HEK293T (cell line): ENCODE measurements at regions not wholly inside any gene's neighbourhood (a gene's known extent, or its start where the extent isn't known, plus 50 kb on each side); places are given as distances from the start of the nearest gene placed in this dataset.

Experiments
- CTCF ChIA-PET: fragments of 350-600 bp; formaldehyde crosslinking; extraction: SDS; loops from one replicate; lab custom pipeline; 2021; ENCODE audit warnings: antibody characterized with exemption, inconsistent platforms; lab: Yijun Ruan, JAX
- POLR2A ChIA-PET: fragments of 350-600 bp; formaldehyde crosslinking; extraction: SDS; loops from one replicate; lab custom pipeline; 2020; ENCODE audit warnings: antibody characterized with exemption, inconsistent platforms; lab: Yijun Ruan, JAX
- DNase-seq: peaks from one replicate; pipeline ENCODE4 v3.0.0; 2012; ENCODE audit warnings: mixed read lengths; ENCODE audit errors: extremely low spot score
- ARNT ChIP-seq: fragments of 450-650 bp; IDR thresholded peaks from 2 replicates; pipeline ENCODE4 v1.6.1; 2017; ENCODE audit warnings: mild to moderate bottlenecking
- BHLHE40 ChIP-seq: fragments of 450-650 bp; IDR thresholded peaks from 2 replicates; pipeline ENCODE4 v1.6.1; 2016; ENCODE audit warnings: mild to moderate bottlenecking, moderate library complexity, borderline replicate concordance
- CTBP1 ChIP-seq: fragments of 450-650 bp; IDR thresholded peaks from 2 replicates; pipeline ENCODE4 v1.6.1; 2016; ENCODE audit warnings: borderline replicate concordance
- ELF4 ChIP-seq: fragments of 450-650 bp; IDR thresholded peaks from 2 replicates; pipeline ENCODE4 v1.6.1; 2017; ENCODE audit warnings: antibody characterized with exemption
- FOXA1 ChIP-seq: fragments of 450-650 bp; IDR thresholded peaks from 2 replicates; pipeline ENCODE4 v1.6.1; 2016; ENCODE audit warnings: mild to moderate bottlenecking
- FOXK2 ChIP-seq: fragments of 450-650 bp; IDR thresholded peaks from 2 replicates; pipeline ENCODE4 v1.6.1; 2016; ENCODE audit warnings: mild to moderate bottlenecking
- FOXM1 ChIP-seq: fragments of 450-650 bp; IDR thresholded peaks from 2 replicates; pipeline ENCODE4 v1.6.1; 2017; ENCODE audit warnings: mild to moderate bottlenecking, borderline replicate concordance
- HDGF ChIP-seq: fragments of 450-650 bp; IDR thresholded peaks from 2 replicates; pipeline ENCODE4 v1.6.1; 2017; ENCODE audit warnings: antibody characterized with exemption, borderline replicate concordance
- L3MBTL2 ChIP-seq: fragments of 450-650 bp; conservative IDR thresholded peaks from 2 replicates; pipeline ENCODE4 v1.6.1; 2016; ENCODE audit warnings: mild to moderate bottlenecking
- LEF1 ChIP-seq: fragments of 450-650 bp; IDR thresholded peaks from 2 replicates; pipeline ENCODE4 v1.6.1; 2017; ENCODE audit warnings: mild to moderate bottlenecking, borderline replicate concordance
- NFRKB ChIP-seq: fragments of 450-650 bp; IDR thresholded peaks from 2 replicates; pipeline ENCODE4 v1.6.1; 2016; ENCODE audit warnings: mild to moderate bottlenecking, moderate library complexity
- SP1 ChIP-seq: fragments of 450-650 bp; IDR thresholded peaks from 2 replicates; pipeline ENCODE4 v1.6.1; 2017
- SUZ12 ChIP-seq: fragments of 450-650 bp; IDR thresholded peaks from 2 replicates; pipeline ENCODE4 v1.6.1; 2016; ENCODE audit warnings: mild to moderate bottlenecking
- TARDBP ChIP-seq: fragments of 450-650 bp; IDR thresholded peaks from 2 replicates; pipeline ENCODE4 v1.6.1; 2016
- ZNF384 ChIP-seq: fragments of 450-650 bp; IDR thresholded peaks from 2 replicates; pipeline ENCODE4 v1.6.1; 2016
- TF ChIP-seq, protein P1 (sequence below): fragments of 450-650 bp; IDR thresholded peaks from 2 replicates; pipeline ENCODE4 v1.6.1; 2016

DNA sequence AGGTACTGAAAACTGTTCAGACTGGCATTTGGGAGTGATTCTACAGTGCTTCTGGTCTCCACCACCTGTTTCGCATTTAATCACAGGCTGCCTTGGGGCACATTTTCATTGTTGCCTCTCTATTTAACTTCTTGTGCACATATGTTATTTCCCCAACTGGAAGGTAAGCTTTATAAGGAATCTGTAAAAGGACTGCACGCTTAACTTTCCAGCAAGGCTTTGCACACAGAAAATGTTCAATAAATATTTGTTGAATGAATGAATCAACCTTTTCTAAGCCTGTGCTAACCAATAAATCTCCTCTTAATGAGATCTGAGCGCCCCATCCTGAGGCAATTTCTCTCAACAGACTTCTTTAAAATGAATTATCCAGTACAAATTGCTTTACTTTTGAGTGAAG, 84.3 kb upstream of the ARHGAP29 start:
- ChIA-PET POLR2A (no interaction called here), CTCF (interaction anchor here (0.6 to 2.0 kb wide), 4 partner anchors 8 to 282 kb away, joined by 3 to 4 read pairs (median 4); no protein-coding TSS in a partner anchor)
- TF ChIP-seq NFRKB (no peak), HDGF (no peak), LEF1 (no peak), FOXA1 (no peak), L3MBTL2 (no peak), TARDBP (no peak), ZNF384 (no peak)
- TF ChIP-seq, protein P1, sequence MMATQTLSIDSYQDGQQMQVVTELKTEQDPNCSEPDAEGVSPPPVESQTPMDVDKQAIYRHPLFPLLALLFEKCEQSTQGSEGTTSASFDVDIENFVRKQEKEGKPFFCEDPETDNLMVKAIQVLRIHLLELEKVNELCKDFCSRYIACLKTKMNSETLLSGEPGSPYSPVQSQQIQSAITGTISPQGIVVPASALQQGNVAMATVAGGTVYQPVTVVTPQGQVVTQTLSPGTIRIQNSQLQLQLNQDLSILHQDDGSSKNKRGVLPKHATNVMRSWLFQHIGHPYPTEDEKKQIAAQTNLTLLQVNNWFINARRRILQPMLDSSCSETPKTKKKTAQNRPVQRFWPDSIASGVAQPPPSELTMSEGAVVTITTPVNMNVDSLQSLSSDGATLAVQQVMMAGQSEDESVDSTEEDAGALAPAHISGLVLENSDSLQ: no peak
- no peak for DNase-seq

DNA sequence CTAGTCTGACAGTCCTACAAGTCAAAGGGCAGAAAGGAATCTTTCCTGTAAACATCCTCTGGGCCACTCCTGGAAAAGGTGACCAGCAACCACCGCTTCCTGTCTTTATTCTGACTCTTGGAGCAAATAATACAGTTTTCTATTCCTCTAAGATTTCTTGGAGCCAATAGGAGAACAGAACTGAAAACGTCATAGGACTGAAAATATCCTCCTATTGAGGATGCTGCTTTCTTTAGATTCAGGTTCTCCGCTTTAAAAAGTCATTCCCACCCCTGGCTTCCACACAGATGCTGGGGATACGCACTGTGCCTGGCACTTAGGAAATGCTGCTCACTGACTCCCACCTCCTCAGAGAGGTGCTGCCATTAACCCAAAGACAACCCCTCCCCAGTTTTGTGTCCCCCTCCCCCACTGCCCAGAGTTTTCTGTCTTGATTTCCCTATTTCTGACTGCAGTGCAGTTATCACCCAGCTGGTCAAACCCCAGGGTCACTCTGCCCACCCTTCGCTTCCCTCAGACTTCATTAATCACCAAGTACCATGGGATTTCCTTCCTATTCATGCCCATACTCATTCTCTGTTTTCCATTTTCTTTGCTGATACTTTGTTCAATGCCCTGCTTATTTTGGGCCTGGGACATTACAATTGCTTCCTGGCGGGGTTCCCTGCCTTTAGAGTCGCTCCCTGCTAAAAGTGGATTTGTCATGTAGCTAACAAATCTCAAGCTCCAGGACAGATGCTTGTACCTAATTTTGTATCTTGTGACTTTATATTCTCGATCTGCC, 82.1 kb upstream of the ARHGAP29 start:
- DNase-seq: no peak
- ChIA-PET CTCF (interaction anchor here (0.6 kb wide), 1 partner anchor 66 kb away, joined by 3 read pairs; no protein-coding TSS in a partner anchor), POLR2A (no interaction called here)
- no peak for TF ChIP-seq TARDBP
- no peak for TF ChIP-seq CTBP1
- TF ChIP-seq ZNF384: no peak
- TF ChIP-seq ELF4: no peak
- TF ChIP-seq FOXK2: no peak
- TF ChIP-seq, protein P1: no peak
- TF ChIP-seq SUZ12: no peak
- TF ChIP-seq SP1: no peak
- TF ChIP-seq ARNT: no peak
- TF ChIP-seq FOXM1: no peak

DNA sequence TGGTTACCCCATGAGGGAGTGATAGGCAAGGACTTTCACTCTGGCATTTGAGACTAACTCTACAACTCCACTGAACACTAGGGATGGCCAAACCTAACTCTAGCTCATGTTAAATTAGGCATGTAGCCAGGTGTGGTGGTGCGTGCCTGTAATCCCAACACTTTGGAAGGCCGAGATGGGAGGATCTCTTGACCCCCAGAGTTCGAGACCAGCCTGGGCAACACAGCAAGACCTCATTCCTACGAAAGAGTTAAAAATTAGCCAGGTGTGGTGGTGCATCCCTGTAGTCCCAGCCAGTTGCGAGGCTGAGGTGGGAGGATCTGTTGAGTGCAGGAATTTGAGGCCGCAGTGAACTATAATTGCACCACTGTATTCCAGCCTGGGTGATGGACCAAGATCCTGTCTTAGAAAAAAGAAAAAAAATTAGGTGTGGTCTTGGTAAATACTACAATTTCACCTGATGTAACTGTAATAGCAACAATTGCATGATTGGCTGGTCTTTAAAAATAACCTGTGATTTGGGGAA, 81.2 kb upstream of the ARHGAP29 start:
- POLR2A ChIA-PET: no interaction called here
- no peak for DNase-seq
- CTCF ChIA-PET: interaction anchor here (1.9 kb wide), 1 partner anchor 256 kb away, joined by 8 read pairs; no protein-coding TSS in a partner anchor
- no peak for TF ChIP-seq HDGF
- no peak for TF ChIP-seq NFRKB
- no peak for TF ChIP-seq FOXK2
- TF ChIP-seq LEF1: no peak
- TF ChIP-seq, protein P1: no peak

DNA sequence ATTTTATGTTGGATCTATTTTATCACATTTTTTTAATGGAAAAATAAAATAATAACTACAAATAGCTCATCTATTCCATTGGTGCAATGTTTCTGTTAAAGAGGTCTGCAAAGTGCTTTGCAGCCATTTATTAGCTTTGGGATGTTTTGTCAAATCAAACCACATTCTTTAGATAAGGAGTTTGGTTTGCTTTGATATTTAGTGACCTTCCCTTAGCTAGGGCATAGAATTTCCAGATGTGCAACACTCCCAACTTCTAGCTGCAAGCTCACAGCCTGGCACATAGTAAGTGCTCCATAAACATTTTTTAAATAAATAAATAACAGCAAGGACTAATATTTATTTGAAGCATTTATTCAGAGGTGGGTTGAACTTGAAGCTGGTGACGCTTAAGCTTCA, 80.4 kb upstream of the ARHGAP29 start:
- no peak for DNase-seq
- CTCF ChIA-PET: interaction anchor here (0.7 to 1.9 kb wide), 3 partner anchors 18 to 255 kb away, joined by 3 to 8 read pairs (median 3); no protein-coding TSS in a partner anchor
- TF ChIP-seq SUZ12 (no peak), BHLHE40 (no peak)
- POLR2A ChIA-PET: no interaction called here

DNA sequence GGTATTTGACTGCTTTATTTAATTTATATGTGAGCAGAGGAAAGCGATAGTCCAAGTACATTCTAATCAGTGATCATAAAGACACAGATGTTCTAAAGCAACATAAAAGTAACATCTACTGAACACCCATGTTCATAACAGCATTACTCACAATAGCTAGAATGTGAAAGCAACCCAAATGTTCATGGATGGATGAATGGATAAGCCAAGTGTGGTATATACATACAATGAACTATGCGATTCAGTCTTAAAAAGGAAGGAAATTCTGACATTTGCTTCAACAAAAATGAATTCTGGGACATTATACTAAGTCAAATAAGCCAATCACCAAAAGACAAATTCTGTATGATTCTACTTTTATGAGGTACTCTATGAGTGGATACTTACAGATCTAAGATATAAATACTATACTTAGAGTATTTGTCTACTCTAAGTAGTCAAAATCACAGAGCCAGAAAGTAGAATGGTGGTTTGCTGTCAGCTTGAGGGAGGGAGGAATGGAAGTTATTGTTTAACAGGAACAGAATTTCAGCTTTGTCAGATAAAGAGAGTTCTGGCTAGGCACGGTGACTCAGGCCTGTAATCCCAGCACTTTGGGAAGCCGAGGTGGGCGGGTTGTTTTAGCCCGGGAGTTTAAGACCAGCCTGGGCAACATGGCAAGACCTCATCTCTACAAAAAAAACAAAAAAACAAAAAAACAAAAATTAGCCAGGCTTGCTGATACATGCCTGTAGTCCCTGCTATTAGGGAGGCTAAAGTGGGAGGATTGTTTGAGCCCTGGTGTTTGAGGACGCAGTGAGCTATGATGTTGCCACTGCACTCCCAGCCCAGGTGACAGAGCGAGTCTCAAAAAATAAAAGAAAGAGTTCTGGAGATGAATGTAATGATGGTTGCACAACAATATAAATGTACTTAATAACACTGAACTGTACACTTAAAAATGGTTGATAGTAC, 79.7 kb upstream of the ARHGAP29 start:
- TF ChIP-seq SP1 (no peak), FOXA1 (no peak), NFRKB (no peak), BHLHE40 (no peak), CTBP1 (no peak), LEF1 (no peak), ZNF384 (no peak), L3MBTL2 (no peak), HDGF (no peak), FOXK2 (no peak), FOXM1 (no peak)
- CTCF ChIA-PET: interaction anchor here (0.7 to 1.9 kb wide), 3 partner anchors 19 to 254 kb away, joined by 3 to 8 read pairs (median 3); no protein-coding TSS in a partner anchor
- POLR2A ChIA-PET: no interaction called here
- no peak for DNase-seq

DNA sequence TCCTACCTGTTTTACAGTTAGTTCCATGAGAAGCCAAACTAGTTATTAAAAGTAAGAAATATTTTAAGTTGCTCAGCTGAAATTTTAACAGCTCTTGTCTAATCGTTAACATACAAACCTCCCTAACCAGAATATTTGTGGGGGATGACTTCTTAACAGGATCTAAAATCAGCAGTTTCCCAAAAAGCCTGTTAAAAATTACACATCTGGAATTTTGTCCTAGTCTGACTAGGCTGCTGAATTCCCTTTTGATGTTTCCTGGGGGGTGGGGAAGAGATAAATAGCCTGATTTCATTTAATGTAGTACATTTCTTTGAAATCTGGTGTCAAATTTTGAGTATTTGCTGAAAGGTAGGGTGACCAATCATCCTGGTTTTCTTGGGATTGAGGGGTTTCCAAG, 78.8 kb upstream of the ARHGAP29 start:
- POLR2A ChIA-PET: no interaction called here
- CTCF ChIA-PET: no interaction called here
- no peak for DNase-seq
- TF ChIP-seq SP1 (no peak), FOXM1 (no peak), ZNF384 (no peak), LEF1 (no peak), FOXA1 (no peak), FOXK2 (no peak), NFRKB (no peak), CTBP1 (no peak), TARDBP (no peak), HDGF (no peak), ARNT (no peak), SUZ12 (no peak)
- TF ChIP-seq, protein P1: no peak
